SK-N-SH (cell line): ENCODE measurements at regions not wholly inside any gene's neighbourhood (a gene's known extent, or its start where the extent isn't known, plus 50 kb on each side); places are given as distances from the start of the nearest gene placed in this dataset.

Experiments used
- CTCF ChIA-PET: fragments of 300-600, 350-600 bp; formaldehyde crosslinking; extraction: SDS; loops from one replicate; lab custom pipeline; 2021; lab: Yijun Ruan, JAX
- POLR2A ChIA-PET: fragments of 350-600 bp; sonication (Branson Sonifier 250); formaldehyde crosslinking; extraction: SDS; loops from one replicate; lab custom pipeline; 2020; ENCODE audit warnings: antibody characterized with exemption, inconsistent platforms; lab: Yijun Ruan, JAX
- DNase-seq: peaks from one replicate; pipeline ENCODE4 v3.0.0; 2012
- H2AFZ ChIP-seq: fragments of 200-600 bp; sonication (generic); 2 replicates; pipeline ENCODE4 v1.8.1; 2016; ENCODE audit warnings: antibody characterized with exemption, mild to moderate bottlenecking, low read depth
- H3F3A ChIP-seq: fragments of 200-600 bp; sonication (generic); replicated peaks from 2 replicates; pipeline ENCODE3; 2016; ENCODE audit warnings: antibody characterized with exemption, mild to moderate bottlenecking; ENCODE audit not compliant: insufficient read depth
- H3K27ac ChIP-seq, 2 experiments: fragments of 200-500 bp in 1 of 2; fragments of 200-600 bp in 1 of 2; sonication (Bioruptor generic) in 1 of 2; sonication (generic), shearing (Covaris generic) in 1 of 2; 2 replicates each; pipeline versions ENCODE4 v1.5.1 to v1.6.1; 2014 to 2016; ENCODE audit warnings: low read depth in 2 of 2, inconsistent platforms in 1 of 2, low read length in 1 of 2, mild to moderate bottlenecking in 1 of 2, mixed read lengths in 1 of 2
- H3K27me3 ChIP-seq: fragments of 200-600 bp; sonication (generic), shearing (Covaris generic); 2 replicates; pipeline ENCODE4 v1.6.1; 2016; ENCODE audit warnings: mixed run types; ENCODE audit not compliant: insufficient read depth
- H3K36me3 ChIP-seq, 2 experiments: fragments of 200-500 bp in 1 of 2; fragments of 200-600 bp in 1 of 2; sonication (Bioruptor generic) in 1 of 2; sonication (generic) in 1 of 2; replicated peaks in 1 of 2; 2 replicates each; pipeline versions ENCODE3 to v1.5.1; 2014 to 2016; ENCODE audit warnings: low read length in 1 of 2, mild to moderate bottlenecking in 1 of 2; ENCODE audit not compliant: insufficient read depth in 2 of 2, control insufficient read depth in 1 of 2
- H3K4me1 ChIP-seq, 2 experiments: fragments of 200-500 bp in 1 of 2; fragments of 200-600 bp in 1 of 2; sonication (Bioruptor generic) in 1 of 2; sonication (generic), shearing (Covaris generic) in 1 of 2; 2 replicates each; pipeline versions ENCODE4 v1.5.1 to v1.6.1; 2014 to 2016; ENCODE audit warnings: low read depth in 1 of 2, low read length in 1 of 2, mixed run types in 1 of 2; ENCODE audit not compliant: insufficient read depth in 2 of 2, control insufficient read depth in 1 of 2
- H3K4me2 ChIP-seq: fragments of 200-600 bp; sonication (generic), shearing (Covaris generic); 2 replicates; pipeline ENCODE4 v1.6.1; 2017; ENCODE audit warnings: mixed run types
- H3K4me3 ChIP-seq, 2 experiments: fragments of 200-500 bp in 1 of 2; fragments of 200-600 bp in 1 of 2; sonication (Bioruptor generic) in 1 of 2; sonication (generic), shearing (Covaris generic) in 1 of 2; 2 replicates each; pipeline versions ENCODE4 v1.5.1 to v1.8.1; 2014 to 2016; ENCODE audit warnings: low read depth in 2 of 2, inconsistent platforms in 1 of 2, low read length in 1 of 2, mild to moderate bottlenecking in 1 of 2, mixed read lengths in 1 of 2, moderate library complexity in 1 of 2
- H3K79me2 ChIP-seq: fragments of 200-600 bp; sonication (generic); 2 replicates; pipeline ENCODE4 v1.8.1; 2017; ENCODE audit warnings: mild to moderate bottlenecking; ENCODE audit not compliant: insufficient read depth
- H3K9ac ChIP-seq: fragments of 200-600 bp; sonication (generic); 2 replicates; pipeline ENCODE4 v1.6.1; 2017; ENCODE audit warnings: mixed run types
- H3K9me2 ChIP-seq: fragments of 200-600 bp; sonication (generic); 2 replicates; pipeline ENCODE4 v1.6.1; 2017; ENCODE audit warnings: mixed run types
- H3K9me3 ChIP-seq: fragments of 200-600 bp; sonication (generic); 2 replicates; pipeline ENCODE4 v1.6.1; 2017; ENCODE audit warnings: mixed run types, mild to moderate bottlenecking, moderate library complexity
- H4K20me1 ChIP-seq: fragments of 200-600 bp; sonication (generic); 2 replicates; pipeline ENCODE4 v1.6.1; 2017; ENCODE audit warnings: mild to moderate bottlenecking, mixed run types; ENCODE audit not compliant: insufficient read depth
- CHD2 ChIP-seq: fragments of 150-350 bp; IDR thresholded peaks from 2 replicates; pipeline ENCODE4 v1.6.1; 2018; ENCODE audit warnings: low read length; ENCODE audit not compliant: partially characterized antibody
- EP300 ChIP-seq, 2 experiments: IDR thresholded peaks; 2 replicates each; pipeline versions ENCODE4 v1.4.0 to v1.6.1; 2012; ENCODE audit warnings: borderline replicate concordance in 1 of 2, low read depth in 1 of 2, low read length in 1 of 2
- FOXM1 ChIP-seq: IDR thresholded peaks from 2 replicates; pipeline ENCODE4 v1.4.0; 2012; ENCODE audit warnings: low read depth, mild to moderate bottlenecking
- JUND ChIP-seq: IDR thresholded peaks from 2 replicates; pipeline ENCODE4 v1.4.0; 2012
- MEF2A ChIP-seq: IDR thresholded peaks from 2 replicates; pipeline ENCODE4 v1.4.0; 2012; ENCODE audit warnings: low read depth, borderline replicate concordance
- RAD21 ChIP-seq: IDR thresholded peaks from 2 replicates; pipeline ENCODE4 v1.6.1; 2012; ENCODE audit warnings: mild to moderate bottlenecking, low read length
- REST ChIP-seq: IDR thresholded peaks from 2 replicates; pipeline ENCODE4 v1.6.1; 2012; ENCODE audit warnings: mild to moderate bottlenecking, low read depth, low read length, moderate library complexity
- RFX5 ChIP-seq: IDR thresholded peaks from 2 replicates; pipeline ENCODE4 v1.6.1; 2012; ENCODE audit warnings: mild to moderate bottlenecking, improper control_type of control experiment, low read length
- RXRA ChIP-seq: IDR thresholded peaks from 2 replicates; pipeline ENCODE4 v1.4.0; 2012; ENCODE audit warnings: low read depth, mild to moderate bottlenecking, borderline replicate concordance
- TCF12 ChIP-seq: IDR thresholded peaks from 2 replicates; pipeline ENCODE4 v1.4.0; 2012
- TEAD4 ChIP-seq: IDR thresholded peaks from 2 replicates; pipeline ENCODE4 v1.4.0; 2012; ENCODE audit warnings: mild to moderate bottlenecking, borderline replicate concordance; ENCODE audit not compliant: insufficient read depth
- USF2 ChIP-seq: fragments of 150-350 bp; IDR thresholded peaks from 2 replicates; pipeline ENCODE4 v1.6.1; 2017; ENCODE audit warnings: antibody characterized with exemption, low read length, low read depth, borderline replicate concordance
- YY1 ChIP-seq: IDR thresholded peaks from 2 replicates; pipeline ENCODE4 v1.4.0; 2012; ENCODE audit warnings: low read depth, mild to moderate bottlenecking
- WGBS: methylation state at CpG from one replicate; pipeline ENCODE4 v1.1.6; 2017; ENCODE audit warnings: low lambda C conversion rate; 5-methylcytosine and 5-hydroxymethylcytosine counted together
- TF ChIP-seq, protein P1 (sequence below): IDR thresholded peaks from 2 replicates; pipeline ENCODE4; 2012

DNA sequence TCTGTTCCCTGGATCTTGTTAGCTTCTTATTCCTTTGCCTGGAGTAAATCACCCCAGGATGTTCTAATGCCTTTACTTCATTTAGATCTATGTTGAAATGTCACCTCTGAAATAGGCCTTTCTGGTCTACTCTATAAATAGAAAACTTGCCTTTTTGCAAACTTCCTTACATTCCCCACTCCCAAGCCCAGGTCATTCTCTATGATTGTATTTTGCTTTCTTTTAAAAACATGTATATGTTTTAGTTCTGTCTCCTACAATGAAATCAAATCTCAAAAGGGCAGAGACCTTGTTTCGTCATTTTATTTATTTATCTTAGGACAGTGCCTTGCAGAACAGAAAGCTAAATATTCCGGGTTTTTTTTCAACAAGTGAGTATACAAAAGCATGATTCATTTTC is 1657.7 kb upstream of the C9orf72 start (continued):
- TF ChIP-seq REST: no peak
- TF ChIP-seq CHD2: no peak
- no peak for TF ChIP-seq TEAD4

GRCh38 chr9:29233193-29233592 is 1659.9 kb upstream of the C9orf72 start:
- WGBS: 78% methylated on average over 2 of the region's 2 CpGs
- TF ChIP-seq USF2 (no peak), EP300 (IDR thresholded peaks at IDR 0.05; ENCODE audit: borderline replicate concordance in 1 of 2, low read depth in 1 of 2, low read length in 1 of 2) (no peak), MEF2A (no peak), FOXM1 (no peak), RAD21 (no peak), RXRA (no peak), JUND (no peak), TEAD4 (no peak), YY1 (no peak), RFX5 (no peak)
- TF ChIP-seq, all 33 proteins: peak for 0
- Histone ChIP-seq H3K4me1 (no peaks in the 10 kb centered on the region), H3K27ac (no peak overlapping the region), H2AFZ (no peak overlapping the region), H3K9ac (no peak overlapping the region), H3K9me3 (no peaks in the 10 kb centered on the region; the same call in 1 of the 2 replicates), H3K79me2 (no peaks in the 10 kb centered on the region), H3K27me3 (no peaks in the 10 kb centered on the region), H3K9me2 (no peaks in the 10 kb centered on the region), H3K4me3 (no peak overlapping the region), H3K36me3 (no peaks in the 10 kb centered on the region), H3K4me2 (no peak overlapping the region), H3F3A (no peaks in the 10 kb centered on the region), H4K20me1 (no peaks in the 10 kb centered on the region)
- ChIA-PET POLR2A (no interaction called here), CTCF (no interaction called here)
- DNase-seq: no peak

- Histone ChIP-seq H3K4me3 (no peak overlapping the region), H3K27me3 (no peaks in the 10 kb centered on the region), H3K79me2 (no peaks in the 10 kb centered on the region), H2AFZ (no peak overlapping the region), H3K36me3 (no peaks in the 10 kb centered on the region), H4K20me1 (no peaks in the 10 kb centered on the region), H3K4me1 (peaks cover 0 to 6% of the 10 kb centered on the region in 2 experiments; a peak in 2 of 4 replicates), H3K9me3 (no peaks in the 10 kb centered on the region), H3K4me2 (no peak overlapping the region), H3K27ac (no peak overlapping the region)
- ChIA-PET POLR2A (no interaction called here), CTCF (no interaction called here)
- DNase-seq: no peak
- WGBS: 93% methylated on average over 1 of the region's 1 CpG
- TF ChIP-seq MEF2A (no peak), TCF12 (0 out of 2 replicates have a peak, but pooled peaks have one; percentile 24)
- TF ChIP-seq, protein P1, sequence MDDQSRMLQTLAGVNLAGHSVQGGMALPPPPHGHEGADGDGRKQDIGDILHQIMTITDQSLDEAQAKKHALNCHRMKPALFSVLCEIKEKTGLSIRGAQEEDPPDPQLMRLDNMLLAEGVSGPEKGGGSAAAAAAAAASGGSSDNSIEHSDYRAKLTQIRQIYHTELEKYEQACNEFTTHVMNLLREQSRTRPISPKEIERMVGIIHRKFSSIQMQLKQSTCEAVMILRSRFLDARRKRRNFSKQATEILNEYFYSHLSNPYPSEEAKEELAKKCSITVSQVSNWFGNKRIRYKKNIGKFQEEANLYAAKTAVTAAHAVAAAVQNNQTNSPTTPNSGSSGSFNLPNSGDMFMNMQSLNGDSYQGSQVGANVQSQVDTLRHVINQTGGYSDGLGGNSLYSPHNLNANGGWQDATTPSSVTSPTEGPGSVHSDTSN: peak; percentile 81
- TF ChIP-seq, all 33 proteins: peak for 2
- H3F3A ChIP-seq: peaks cover 4% of the 10 kb centered on the region
- no peaks in the 10 kb centered on the region for H3K9me2 ChIP-seq
- H3K9ac ChIP-seq: no peak overlapping the region
Measured at GRCh38 chr9:29241320-29241719, 1668.0 kb upstream of the C9orf72 start.
